ENCODE measurements at regions not wholly inside any gene's neighbourhood (a gene's known extent, or its start where the extent isn't known, plus 50 kb on each side); places are given as distances from the start of the nearest gene placed in this dataset.

GRCh38 chr1:195878478-195878877 is 729.8 kb downstream of the KCNT2 start:
- H3K36me3 ChIP-seq (ENCODE audit: control insufficient read depth, low read length): no peaks in the 10 kb centered on the region
- no peaks in the 10 kb centered on the region for H3K9me2 ChIP-seq (replicated peaks; ENCODE audit: control insufficient read depth, low read length)
- no peaks in the 10 kb centered on the region for H3K4me1 ChIP-seq (ENCODE audit: control insufficient read depth, low read length)
- H4K20me1 ChIP-seq (ENCODE audit: control insufficient read depth, insufficient read depth, low read depth, low read length): no peaks in the 10 kb centered on the region
- no peaks in the 10 kb centered on the region for H3F3A ChIP-seq (ENCODE audit: control insufficient read depth, insufficient read depth)
- H3K4me3 ChIP-seq (ENCODE audit: low read length): no peak overlapping the region
- no peaks in the 10 kb centered on the region for H3K9me3 ChIP-seq (ENCODE audit: control insufficient read depth, insufficient read depth, low read length)
- H3K79me2 ChIP-seq (ENCODE audit: control insufficient read depth, low read length): no peaks in the 10 kb centered on the region
- H3K4me2 ChIP-seq (ENCODE audit: low read length): no peak overlapping the region
- no peaks in the 10 kb centered on the region for H3K27me3 ChIP-seq (ENCODE audit: control insufficient read depth, low read length)
- TF ChIP-seq EZH2phosphoT487 (IDR thresholded peaks at IDR 0.05; ENCODE audit: borderline replicate concordance, low read length) (no peak), CTCF (IDR thresholded peaks at IDR 0.05; ENCODE audit: low read depth, low read length, poor library complexity, severe bottlenecking) (no peak)
- no peak overlapping the region for H3K27ac ChIP-seq (ENCODE audit: low read depth, low read length)

- Histone ChIP-seq H3K4me3 (ENCODE audit: low read length) (no peak overlapping the region), H3K4me1 (ENCODE audit: control insufficient read depth, low read length) (no peaks in the 10 kb centered on the region), H3F3A (ENCODE audit: control insufficient read depth, insufficient read depth) (no peaks in the 10 kb centered on the region), H3K27me3 (ENCODE audit: control insufficient read depth, low read length) (no peaks in the 10 kb centered on the region), H3K9me2 (replicated peaks; ENCODE audit: control insufficient read depth, low read length) (no peaks in the 10 kb centered on the region), H3K4me2 (ENCODE audit: low read length) (no peak overlapping the region), H3K79me2 (ENCODE audit: control insufficient read depth, low read length) (no peaks in the 10 kb centered on the region), H4K20me1 (ENCODE audit: control insufficient read depth, insufficient read depth, low read depth, low read length) (no peaks in the 10 kb centered on the region), H3K9me3 (ENCODE audit: control insufficient read depth, insufficient read depth, low read length) (no peaks in the 10 kb centered on the region), H3K36me3 (ENCODE audit: control insufficient read depth, low read length) (no peaks in the 10 kb centered on the region), H3K27ac (ENCODE audit: low read depth, low read length) (no peak overlapping the region)
- TF ChIP-seq EZH2phosphoT487 (IDR thresholded peaks at IDR 0.05; ENCODE audit: borderline replicate concordance, low read length) (no peak), CTCF (IDR thresholded peaks at IDR 0.05; ENCODE audit: low read depth, low read length, poor library complexity, severe bottlenecking) (no peak)
These were observed 731.4 kb downstream of the KCNT2 start for GRCh38 chr1:195876792-195877191.

GRCh38 chr1:195872376-195872775 is 735.9 kb downstream of the KCNT2 start:
- Histone ChIP-seq H3F3A (ENCODE audit: control insufficient read depth, insufficient read depth) (no peaks in the 10 kb centered on the region), H3K9me2 (replicated peaks; ENCODE audit: control insufficient read depth, low read length) (no peaks in the 10 kb centered on the region), H3K36me3 (ENCODE audit: control insufficient read depth, low read length) (no peaks in the 10 kb centered on the region), H3K4me2 (ENCODE audit: low read length) (no peak overlapping the region), H3K79me2 (ENCODE audit: control insufficient read depth, low read length) (no peaks in the 10 kb centered on the region), H3K4me3 (ENCODE audit: low read length) (no peak overlapping the region), H3K27me3 (ENCODE audit: control insufficient read depth, low read length) (no peaks in the 10 kb centered on the region), H4K20me1 (ENCODE audit: control insufficient read depth, insufficient read depth, low read depth, low read length) (no peaks in the 10 kb centered on the region), H3K9me3 (ENCODE audit: control insufficient read depth, insufficient read depth, low read length) (no peaks in the 10 kb centered on the region), H3K4me1 (ENCODE audit: control insufficient read depth, low read length) (no peaks in the 10 kb centered on the region), H3K27ac (ENCODE audit: low read depth, low read length) (no peak overlapping the region)
- no peak for TF ChIP-seq CTCF (IDR thresholded peaks at IDR 0.05; ENCODE audit: low read depth, low read length, poor library complexity, severe bottlenecking)
- TF ChIP-seq EZH2phosphoT487 (IDR thresholded peaks at IDR 0.05; ENCODE audit: borderline replicate concordance, low read length): no peak

- Histone ChIP-seq H3K27me3 (ENCODE audit: control insufficient read depth, low read length) (no peaks in the 10 kb centered on the region), H3K79me2 (ENCODE audit: control insufficient read depth, low read length) (no peaks in the 10 kb centered on the region), H3K9me2 (replicated peaks; ENCODE audit: control insufficient read depth, low read length) (no peaks in the 10 kb centered on the region), H3K9me3 (ENCODE audit: control insufficient read depth, insufficient read depth, low read length) (no peaks in the 10 kb centered on the region), H3K4me1 (ENCODE audit: control insufficient read depth, low read length) (no peaks in the 10 kb centered on the region), H3K4me3 (ENCODE audit: low read length) (no peak overlapping the region), H4K20me1 (ENCODE audit: control insufficient read depth, insufficient read depth, low read depth, low read length) (no peaks in the 10 kb centered on the region), H3K36me3 (ENCODE audit: control insufficient read depth, low read length) (no peaks in the 10 kb centered on the region), H3K27ac (ENCODE audit: low read depth, low read length) (no peak overlapping the region), H3F3A (ENCODE audit: control insufficient read depth, insufficient read depth) (no peaks in the 10 kb centered on the region), H3K4me2 (ENCODE audit: low read length) (no peak overlapping the region)
- no peak for TF ChIP-seq CTCF (IDR thresholded peaks at IDR 0.05; ENCODE audit: low read depth, low read length, poor library complexity, severe bottlenecking)
- TF ChIP-seq EZH2phosphoT487 (IDR thresholded peaks at IDR 0.05; ENCODE audit: borderline replicate concordance, low read length): no peak
These were observed 740.6 kb downstream of the KCNT2 start for GRCh38 chr1:195867638-195868037.
